ENCODE measurements at regions not wholly inside any gene's neighbourhood (a gene's known extent, or its start where the extent isn't known, plus 50 kb on each side); places are given as distances from the start of the nearest gene placed in this dataset.

GRCh38 chr4:4656977-4657376, 115.1 kb upstream of the STX18 start:
- Mint-ChIP-seq H3K36me3 (ENCODE audit: insufficient read depth, unreplicated experiment) (no peaks in the 10 kb centered on the region), H3K4me1 (ENCODE audit: low read depth, unreplicated experiment) (no peaks in the 10 kb centered on the region), H3K9me3 (ENCODE audit: low read depth, unreplicated experiment) (no peaks in the 10 kb centered on the region), H3K4me3 (ENCODE audit: low read depth, unreplicated experiment) (no peak overlapping the region), H3K27ac (ENCODE audit: unreplicated experiment) (no peak overlapping the region), H3K27me3 (ENCODE audit: unreplicated experiment) (no peaks in the 10 kb centered on the region)
- intact Hi-C loops (cut with micrococcal nuclease; ENCODE audit: unreplicated experiment), result no loop called here
- no peak for DNase-seq
- BruUV-seq (replicated peaks), result no TSS peak
- CTCF ChIA-PET, result no interaction called here
- no peak for TF ChIP-seq CTCF (IDR thresholded peaks at IDR 0.05; ENCODE audit: unreplicated experiment)

GRCh38 chr4:4655901-4656300, 114.1 kb upstream of the STX18 start:
- no peak for TF ChIP-seq CTCF (IDR thresholded peaks at IDR 0.05; ENCODE audit: unreplicated experiment)
- CTCF ChIA-PET, result no interaction called here
- H3K36me3 Mint-ChIP-seq (ENCODE audit: insufficient read depth, unreplicated experiment), result no peaks in the 10 kb centered on the region
- H3K9me3 Mint-ChIP-seq (ENCODE audit: low read depth, unreplicated experiment), result no peaks in the 10 kb centered on the region
- no peaks in the 10 kb centered on the region for H3K27me3 Mint-ChIP-seq (ENCODE audit: unreplicated experiment)
- H3K4me1 Mint-ChIP-seq (ENCODE audit: low read depth, unreplicated experiment), result no peaks in the 10 kb centered on the region
- intact Hi-C loops (cut with micrococcal nuclease; ENCODE audit: unreplicated experiment), result no loop called here
- H3K4me3 Mint-ChIP-seq (ENCODE audit: low read depth, unreplicated experiment), result no peak overlapping the region
- no peak for DNase-seq
- H3K27ac Mint-ChIP-seq (ENCODE audit: unreplicated experiment), result no peak overlapping the region
- BruUV-seq (replicated peaks), result no TSS peak

GRCh38 chr4:4655011-4655410, 113.2 kb upstream of the STX18 start:
- CTCF ChIA-PET, result no interaction called here
- Mint-ChIP-seq H3K9me3 (ENCODE audit: low read depth, unreplicated experiment) (no peaks in the 10 kb centered on the region), H3K27ac (ENCODE audit: unreplicated experiment) (no peak overlapping the region), H3K36me3 (ENCODE audit: insufficient read depth, unreplicated experiment) (no peaks in the 10 kb centered on the region), H3K4me1 (ENCODE audit: low read depth, unreplicated experiment) (no peaks in the 10 kb centered on the region), H3K27me3 (ENCODE audit: unreplicated experiment) (no peaks in the 10 kb centered on the region), H3K4me3 (ENCODE audit: low read depth, unreplicated experiment) (no peak overlapping the region)
- no peak for TF ChIP-seq CTCF (IDR thresholded peaks at IDR 0.05; ENCODE audit: unreplicated experiment)
- BruUV-seq (replicated peaks), result no TSS peak
- intact Hi-C loops (cut with micrococcal nuclease; ENCODE audit: unreplicated experiment), result no loop called here
- no peak for DNase-seq

GRCh38 chr4:4651811-4652755, 110.2 kb upstream of the STX18 start:
- Mint-ChIP-seq H3K36me3 (ENCODE audit: insufficient read depth, unreplicated experiment) (no peaks in the 10 kb centered on the region), H3K27ac (ENCODE audit: unreplicated experiment) (no peak overlapping the region), H3K4me1 (ENCODE audit: low read depth, unreplicated experiment) (no peaks in the 10 kb centered on the region), H3K4me3 (ENCODE audit: low read depth, unreplicated experiment) (no peak overlapping the region), H3K27me3 (ENCODE audit: unreplicated experiment) (no peaks in the 10 kb centered on the region), H3K9me3 (ENCODE audit: low read depth, unreplicated experiment) (peaks cover 4% of the 10 kb centered on the region)
- TF ChIP-seq CTCF (IDR thresholded peaks at IDR 0.05; ENCODE audit: unreplicated experiment), result no peak
- intact Hi-C loops (cut with micrococcal nuclease; ENCODE audit: unreplicated experiment), result no loop called here
- CTCF ChIA-PET, result no interaction called here
- no TSS peak for BruUV-seq (replicated peaks)
- no peak for DNase-seq
